Stimulated activated CD4-positive, alpha-beta T cell treated with anti-CD3 and anti-CD28 coated beads, Interleukin-1b, Interleukin-23, amount 100 ng/mL, for 4 hours (primary cell): ENCODE measurements at regions not wholly inside any gene's neighbourhood (a gene's known extent, or its start where the extent isn't known, plus 50 kb on each side); places are given as distances from the start of the nearest gene placed in this dataset.
"Not testable (repeated sequence)": the region's sequence is repeated elsewhere in the genome, so short reads cannot be mapped to it uniquely, and the experiment has no call there.

Experiments used
- DNase-seq, 2 donors: peaks; one replicate each; pipeline ENCODE4 v3.0.0-alpha.2; 2020; ENCODE audit warnings: low read depth in 2 of 2

DNA sequence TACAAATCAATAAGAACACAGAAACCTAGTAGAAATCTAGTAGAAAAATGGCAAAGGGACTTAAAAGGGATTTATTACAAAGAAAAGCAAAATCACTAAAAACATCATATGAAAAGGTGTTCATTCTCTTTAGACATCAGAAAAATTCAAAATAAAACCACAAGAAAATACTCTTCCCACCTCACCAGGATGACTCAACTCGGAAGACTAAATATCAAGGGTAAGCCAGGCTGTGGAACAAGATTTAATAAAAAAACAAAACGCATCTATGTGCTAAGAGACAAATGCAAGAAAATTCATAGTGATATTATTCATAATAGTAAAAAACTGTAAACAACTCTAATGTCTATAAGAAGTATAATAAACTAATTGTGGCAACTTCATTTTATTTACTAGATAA lies 181.6 kb upstream of the GHR start:
- no peak for DNase-seq

DNA sequence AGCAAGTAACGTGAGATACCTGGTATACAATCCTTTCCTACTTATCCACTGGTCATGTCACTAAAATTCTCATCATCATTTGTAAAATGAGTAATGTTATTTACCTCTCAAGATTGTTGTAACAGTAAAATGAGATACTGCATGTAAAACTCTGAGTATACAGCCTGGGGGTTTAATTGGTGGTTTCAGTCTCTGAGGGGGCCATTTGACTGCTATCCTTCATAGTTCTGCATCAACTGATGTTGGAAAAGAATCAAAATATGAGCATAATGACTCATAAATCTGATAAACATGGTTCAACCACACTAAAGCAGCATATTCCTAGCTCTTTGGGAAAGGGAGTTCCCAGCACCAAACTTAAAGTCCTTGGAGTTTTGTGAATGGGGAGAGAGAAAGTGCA lies 181.0 kb upstream of the GHR start:
- DNase-seq = no peak

DNA sequence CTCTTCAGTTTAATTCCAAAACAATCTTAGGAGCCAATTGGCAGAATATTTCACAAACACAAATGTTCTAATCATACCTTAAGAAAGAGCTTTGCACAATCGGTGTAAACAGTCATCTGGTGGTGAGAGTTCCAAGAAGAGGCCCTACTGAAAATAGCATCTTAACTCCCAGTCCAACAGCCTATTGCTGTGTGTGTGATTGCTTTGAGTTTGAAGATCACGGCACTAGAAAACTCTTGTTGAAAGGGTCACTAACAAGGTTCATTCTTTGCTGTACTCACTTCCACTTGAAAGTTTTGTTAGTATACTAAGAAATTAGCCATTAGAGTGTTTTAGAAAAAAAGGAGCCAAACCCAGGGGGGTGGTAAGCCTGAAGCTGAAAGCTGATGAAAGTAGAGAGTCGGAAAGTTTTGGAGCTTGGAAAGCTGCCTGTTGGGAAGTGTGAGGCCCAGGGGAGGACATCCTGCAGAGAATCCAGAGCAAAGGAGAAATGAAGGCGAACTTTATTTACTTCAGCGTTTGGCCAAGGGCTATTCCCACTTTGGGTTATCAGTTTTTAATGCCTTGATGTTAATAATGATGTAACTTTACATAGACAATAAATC lies 180.3 kb upstream of the GHR start:
- no peak for DNase-seq

DNA sequence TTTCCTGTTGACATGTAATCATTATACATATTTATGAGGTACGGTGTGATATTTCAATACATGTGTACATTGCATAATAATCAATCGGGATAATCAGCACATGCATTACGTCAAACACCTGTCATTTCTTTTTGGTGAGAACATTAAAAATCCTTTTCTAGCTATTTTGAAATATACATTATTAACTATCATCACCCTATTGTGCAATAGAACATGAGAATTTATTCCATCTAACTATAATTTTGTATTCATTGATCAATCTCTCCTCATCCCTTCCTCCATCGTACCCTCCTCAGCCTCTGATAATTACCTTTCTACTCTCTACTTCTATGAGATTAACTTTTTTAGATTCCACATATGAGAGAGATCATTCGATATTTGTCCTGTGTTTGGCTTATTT lies 170.9 kb upstream of the GHR start:
- no peak for DNase-seq

DNA sequence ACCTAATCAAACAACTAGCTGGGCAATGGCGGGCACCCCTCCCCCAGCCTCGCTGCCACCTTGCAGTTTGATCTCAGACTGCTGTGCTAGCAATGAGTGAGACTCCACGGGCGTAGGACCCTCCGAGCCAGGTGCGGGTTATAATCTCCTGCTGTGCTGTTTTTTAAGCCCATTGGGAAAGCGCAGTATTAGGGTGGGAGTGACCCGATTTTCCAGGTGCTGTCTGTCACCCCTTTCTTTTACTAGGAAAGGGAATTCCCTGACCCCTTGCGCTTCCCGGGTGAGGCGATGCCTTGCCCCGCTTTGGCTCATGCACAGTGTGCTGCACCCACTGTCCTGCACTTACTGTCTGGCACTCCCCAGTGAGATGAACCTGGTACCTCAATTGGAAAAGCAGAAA lies 163.3 kb upstream of the GHR start:
- not testable (repeated sequence) for DNase-seq

DNA sequence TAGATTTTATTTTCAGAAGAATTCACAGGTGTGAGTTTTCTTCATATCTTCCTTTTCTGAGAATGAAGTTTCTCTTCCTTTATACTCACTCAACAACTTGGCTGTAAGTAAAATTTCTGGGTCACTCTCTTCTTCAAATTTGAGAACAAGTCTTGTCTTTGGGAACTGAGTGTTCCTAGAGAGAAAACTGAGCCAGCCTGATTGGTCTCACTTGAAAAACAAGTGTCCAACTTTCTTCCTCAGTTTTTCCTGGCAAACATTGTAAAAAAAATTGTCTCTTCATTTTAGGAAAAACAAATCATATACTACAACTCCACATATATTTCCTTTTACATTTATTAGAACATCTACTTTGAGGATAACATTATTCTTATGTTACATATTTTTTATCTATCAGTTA lies 156.1 kb upstream of the GHR start:
- no peak for DNase-seq

DNA sequence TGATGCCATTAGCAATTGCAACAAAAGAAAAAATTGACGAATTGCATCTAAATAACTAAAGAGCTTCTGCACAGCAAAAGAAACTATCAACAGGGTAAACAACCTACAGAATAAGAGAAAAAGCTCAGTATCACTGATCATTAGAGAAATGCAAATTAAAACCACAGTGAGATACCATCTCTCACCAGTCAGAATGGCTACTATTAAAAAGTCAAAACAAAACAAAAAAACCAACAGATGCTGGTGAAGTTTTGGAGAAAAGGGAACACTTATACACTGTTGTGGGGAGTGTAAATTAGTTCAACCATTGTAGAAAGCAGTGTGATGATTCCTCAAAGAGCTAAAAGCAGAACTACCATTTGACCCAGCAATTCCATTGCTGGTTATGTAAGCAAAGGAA lies 155.1 kb upstream of the GHR start:
- DNase-seq = not testable (repeated sequence)

DNA sequence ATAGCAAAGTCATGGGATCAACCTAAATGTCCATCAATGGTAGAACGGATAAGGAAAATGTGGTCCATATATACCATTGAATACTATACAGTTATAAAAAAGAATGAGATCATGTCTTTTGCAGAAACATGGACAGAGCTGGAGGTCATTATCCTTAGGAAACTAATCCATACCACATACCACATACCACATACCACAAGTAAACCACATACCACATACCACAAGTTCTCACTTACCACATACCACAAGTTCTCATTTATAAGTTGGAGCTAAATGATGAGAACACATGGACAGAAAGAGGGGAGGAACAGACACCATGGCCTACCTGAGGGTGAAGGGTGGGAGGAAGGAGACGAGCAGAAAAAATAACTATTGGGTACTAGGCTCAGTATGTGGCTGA lies 154.6 kb upstream of the GHR start:
- no peak for DNase-seq

DNA sequence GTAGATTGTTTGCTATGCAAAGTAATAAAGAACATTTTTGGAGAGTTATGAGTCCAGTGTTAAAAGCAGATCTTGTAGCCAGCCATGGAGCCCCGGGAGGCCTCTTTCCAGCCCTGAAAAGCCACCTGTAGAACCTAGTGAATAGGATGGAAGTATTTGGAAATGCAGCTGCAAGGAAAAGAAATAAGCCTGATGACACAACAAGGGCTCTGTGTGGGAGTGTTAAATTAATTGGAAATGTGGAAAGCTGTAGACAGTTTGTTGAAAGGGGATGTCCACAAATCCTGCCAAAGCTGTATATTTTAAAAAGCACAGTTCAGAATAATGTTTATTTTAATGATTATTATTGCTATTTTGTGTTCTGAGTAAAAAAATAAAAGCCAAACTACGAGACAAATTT lies 152.5 kb upstream of the GHR start:
- DNase-seq = no peak

DNA sequence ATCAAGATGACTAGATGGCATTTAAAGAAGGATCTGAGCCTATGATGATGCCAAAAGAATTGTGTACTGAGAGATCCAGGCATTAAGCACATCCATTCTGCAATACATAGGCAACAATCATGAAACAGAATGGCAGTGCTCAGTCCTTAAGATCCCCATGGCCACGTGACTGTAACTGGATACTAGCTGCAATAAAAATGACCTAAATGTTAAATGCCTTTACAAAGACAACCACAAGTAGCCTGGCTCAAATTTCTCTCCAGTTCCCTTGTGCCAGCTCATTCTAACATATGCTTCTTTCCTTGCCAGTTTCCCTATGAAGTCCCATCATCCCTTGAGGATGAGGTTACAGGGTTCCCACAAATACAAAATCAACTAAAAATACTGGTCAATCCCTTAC lies 148.3 kb upstream of the GHR start:
- no peak for DNase-seq

DNA sequence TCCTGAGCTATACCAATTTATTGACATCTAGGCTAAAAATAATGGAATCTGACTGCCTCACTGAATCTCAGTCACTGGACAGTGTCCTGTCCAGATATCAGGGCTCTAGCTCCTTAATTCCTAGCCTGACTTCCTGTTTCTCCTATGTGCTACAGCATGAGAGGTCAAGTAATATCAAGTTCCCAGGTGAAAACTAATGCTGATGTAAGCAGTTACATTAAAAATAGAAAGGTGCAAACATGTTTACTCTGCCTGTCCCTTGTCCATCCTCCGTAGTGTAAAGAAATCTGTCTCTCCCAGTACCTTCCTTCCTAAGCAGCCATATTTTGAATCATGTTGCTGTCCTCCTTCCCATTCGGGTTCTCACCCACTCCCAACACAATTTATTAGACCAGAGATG lies 145.9 kb upstream of the GHR start:
- no peak for DNase-seq

DNA sequence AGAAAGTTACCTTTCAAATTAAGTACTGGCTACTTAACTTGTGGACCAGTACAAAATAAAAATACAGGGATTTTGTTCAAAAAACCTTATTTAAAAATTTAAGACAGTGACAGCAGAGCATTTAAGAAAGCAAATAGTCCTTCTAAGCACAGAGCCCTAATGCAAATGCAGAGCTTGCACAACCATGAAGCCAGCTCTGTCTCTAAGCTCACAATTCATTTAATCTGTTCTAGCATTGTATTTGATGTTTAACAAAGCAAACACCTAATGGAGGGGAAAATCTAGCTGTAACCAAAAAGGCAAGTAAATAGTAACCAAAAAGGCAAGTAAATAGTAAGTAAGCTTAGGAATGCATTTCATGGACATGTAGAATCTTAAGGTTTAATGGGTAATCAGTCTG lies 138.7 kb upstream of the GHR start:
- no peak for DNase-seq

DNA sequence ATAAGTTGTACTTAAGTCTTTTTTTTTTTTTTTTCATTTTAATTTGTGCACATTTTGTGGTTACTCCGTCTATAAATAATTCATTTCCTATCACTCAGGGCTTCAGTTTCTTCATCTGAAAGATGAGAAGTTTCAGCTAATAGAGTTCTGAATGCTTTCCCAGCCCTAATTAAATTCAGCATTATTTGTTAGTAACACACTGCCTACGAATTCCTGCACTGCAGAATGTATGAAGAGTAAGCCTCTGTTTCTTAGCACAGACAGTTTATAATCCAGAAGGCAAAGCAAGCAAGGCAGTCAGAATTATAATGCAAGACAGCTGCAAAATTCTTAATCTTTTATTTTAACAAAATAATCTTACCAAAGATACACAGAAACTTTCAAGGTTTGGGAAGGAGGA lies 138.0 kb upstream of the GHR start:
- DNase-seq = no peak

DNA sequence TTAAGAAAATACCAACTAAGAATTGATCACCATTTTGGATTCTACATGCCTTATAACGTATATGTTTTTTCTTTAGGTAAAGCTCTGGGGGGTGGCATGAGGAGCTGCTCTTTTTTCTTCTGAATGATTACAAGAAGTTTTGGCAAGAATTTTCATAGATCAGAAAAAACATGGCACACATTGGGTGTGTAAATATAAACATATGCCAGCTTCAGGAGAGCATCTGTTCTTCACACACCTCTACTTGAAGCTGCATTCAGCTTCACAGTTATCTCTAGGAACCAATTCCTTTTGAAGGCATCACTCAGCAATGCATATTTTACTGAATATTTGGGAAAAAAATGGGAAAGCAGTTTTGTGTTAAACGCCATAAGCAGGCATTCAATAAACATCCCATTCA lies 122.7 kb upstream of the GHR start:
- DNase-seq = no peak

DNA sequence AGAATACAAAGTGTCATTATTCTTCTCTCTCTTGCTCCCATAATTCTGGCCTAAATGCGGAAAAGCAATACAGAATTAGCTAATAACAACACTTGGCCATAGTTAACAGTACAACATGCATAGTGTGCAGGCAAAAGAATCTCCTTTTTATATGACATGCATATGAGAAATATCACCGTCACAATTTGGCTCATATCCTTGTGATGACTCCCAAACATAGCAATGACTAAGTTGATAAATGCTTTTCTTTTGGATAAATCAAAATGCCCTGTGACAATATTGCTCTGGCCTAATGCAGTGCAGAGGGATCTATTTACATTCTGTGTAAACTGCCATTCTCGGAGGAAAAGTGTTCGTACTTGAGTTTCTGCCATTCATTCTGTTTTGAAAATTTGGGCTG lies 121.9 kb upstream of the GHR start:
- no peak for DNase-seq

DNA sequence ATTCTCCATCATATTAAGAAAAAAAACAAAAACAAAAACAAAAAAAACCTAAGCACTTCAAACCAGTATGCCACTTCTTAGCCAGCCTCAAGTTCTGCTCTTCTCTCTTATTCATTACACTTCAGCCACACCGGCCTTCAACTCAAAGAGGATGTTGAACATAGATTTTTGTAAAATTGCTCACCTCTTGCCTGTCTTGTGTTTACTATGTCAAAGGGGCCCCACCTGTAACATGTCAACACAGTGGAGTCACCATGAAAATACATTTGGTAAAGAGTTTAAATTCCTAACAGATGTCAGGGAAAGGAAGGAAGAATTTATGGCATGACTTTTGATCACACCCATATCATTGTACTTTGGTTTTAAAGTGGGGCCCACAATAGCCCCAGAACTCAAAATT lies 121.1 kb upstream of the GHR start:
- DNase-seq = no peak

DNA sequence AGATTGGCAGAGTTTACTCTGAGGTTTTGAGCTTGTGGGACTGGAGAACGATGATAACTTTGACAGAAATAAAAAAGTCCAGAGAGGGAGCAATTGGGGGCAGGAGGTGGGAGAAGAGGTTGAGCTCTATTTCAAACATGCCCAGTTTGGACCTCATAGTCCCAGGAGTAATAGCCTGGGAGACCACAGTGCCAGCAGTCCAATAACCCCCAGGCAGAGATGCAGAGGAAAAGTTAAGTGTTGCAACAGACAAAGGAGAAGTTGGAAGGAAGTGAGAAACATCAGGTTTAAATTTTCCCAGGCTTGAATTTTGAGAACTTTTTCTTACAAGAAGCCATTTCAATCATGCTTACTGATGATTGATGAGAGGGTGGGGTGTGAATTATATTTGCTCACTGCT lies 117.0 kb upstream of the GHR start:
- no peak for DNase-seq

DNA sequence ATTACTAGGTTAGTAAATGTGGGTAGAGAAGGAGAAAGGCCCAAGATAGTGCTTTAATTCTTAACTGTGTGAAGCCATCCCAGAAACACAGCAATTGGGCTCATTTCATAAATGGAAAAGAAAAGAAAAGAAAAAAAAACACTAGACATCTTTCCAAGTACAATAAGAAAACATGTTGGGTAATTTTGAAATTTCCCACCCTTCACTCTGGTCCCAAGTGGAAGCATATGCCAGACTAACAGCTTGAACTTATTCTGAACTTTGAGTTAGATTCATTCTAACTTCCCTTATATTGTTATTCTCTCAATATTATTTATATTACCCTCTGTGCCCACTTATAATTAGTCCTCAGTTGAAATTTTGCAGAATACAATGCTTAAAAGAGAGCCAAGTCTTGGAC lies 113.4 kb upstream of the GHR start:
- no peak for DNase-seq

DNA sequence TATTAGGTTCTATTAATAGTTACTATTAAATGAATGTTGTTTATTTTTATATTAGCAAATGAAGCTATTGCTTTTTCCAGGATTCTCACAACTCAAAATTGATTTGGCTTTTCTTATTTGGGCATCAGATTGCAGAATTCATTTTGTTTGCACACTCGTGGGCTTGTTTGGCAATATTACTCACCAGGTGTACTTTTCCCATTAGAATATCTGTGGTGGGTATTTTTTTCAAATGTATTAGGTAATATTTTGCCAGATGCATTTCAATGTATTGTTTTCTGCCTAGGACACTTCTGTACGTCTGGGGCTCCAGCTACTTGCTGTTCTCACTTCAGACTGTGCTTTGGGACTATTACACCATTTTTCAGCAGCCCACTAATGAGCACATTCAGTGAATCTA lies 108.0 kb upstream of the GHR start:
- no peak for DNase-seq

DNA sequence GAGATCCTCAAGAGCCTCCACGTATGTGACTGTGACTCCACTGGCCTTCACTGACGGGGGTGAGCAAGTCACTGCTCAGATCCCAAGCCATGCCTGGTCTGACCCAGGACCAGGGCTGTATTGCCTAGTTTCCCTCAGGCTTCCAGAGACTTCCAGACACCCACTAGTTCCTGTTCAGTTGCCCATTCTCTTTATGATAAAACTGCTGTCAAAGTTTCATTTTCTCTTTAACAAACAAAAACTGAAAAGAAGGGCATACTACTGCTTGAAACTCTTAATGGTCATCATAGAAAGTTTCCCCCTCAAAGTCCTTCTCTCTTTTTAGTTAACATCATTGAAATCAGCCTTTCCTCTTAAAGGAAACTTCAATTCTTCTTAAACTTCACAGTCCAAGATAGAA lies 105.7 kb upstream of the GHR start:
- no peak for DNase-seq

DNA sequence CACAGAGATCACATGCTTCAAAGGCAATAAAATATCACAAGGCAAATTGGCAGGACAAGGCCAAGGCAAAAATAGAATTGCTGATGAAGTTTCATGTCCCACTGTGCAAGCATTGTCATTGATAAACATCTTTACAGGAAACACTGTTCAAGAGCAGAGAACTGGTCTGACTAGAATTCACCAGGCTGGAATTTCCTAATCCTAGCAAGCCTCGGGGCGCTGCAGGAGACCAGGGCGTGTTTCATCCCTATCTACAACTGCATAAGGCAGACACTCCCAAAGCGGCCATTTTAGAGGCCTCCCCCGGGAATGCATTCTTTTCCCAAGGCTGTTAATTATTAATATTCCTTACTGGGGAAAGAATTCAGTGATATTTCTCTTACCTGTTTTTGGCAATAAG lies 103.7 kb upstream of the GHR start:
- not testable (repeated sequence) for DNase-seq

DNA sequence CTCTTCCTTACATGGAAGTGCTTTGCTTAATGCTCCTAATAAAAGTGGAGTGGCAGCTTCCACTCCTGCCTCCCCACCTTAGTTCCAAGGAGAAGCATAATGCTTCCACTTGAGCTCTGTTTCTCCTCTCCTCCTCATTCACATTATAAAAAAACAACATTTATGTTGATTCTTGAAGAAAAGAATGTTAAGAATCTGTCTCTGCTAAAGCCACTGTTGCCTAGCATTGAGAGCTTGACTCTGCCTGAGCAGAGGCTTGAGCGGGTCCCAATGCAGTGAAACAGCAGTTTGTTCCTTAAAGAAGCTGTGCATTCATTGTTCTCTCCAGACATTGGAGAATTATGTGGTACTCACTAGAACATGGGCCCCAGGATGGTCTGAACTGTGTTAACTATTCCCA lies 101.5 kb upstream of the GHR start:
- DNase-seq = no peak

DNA sequence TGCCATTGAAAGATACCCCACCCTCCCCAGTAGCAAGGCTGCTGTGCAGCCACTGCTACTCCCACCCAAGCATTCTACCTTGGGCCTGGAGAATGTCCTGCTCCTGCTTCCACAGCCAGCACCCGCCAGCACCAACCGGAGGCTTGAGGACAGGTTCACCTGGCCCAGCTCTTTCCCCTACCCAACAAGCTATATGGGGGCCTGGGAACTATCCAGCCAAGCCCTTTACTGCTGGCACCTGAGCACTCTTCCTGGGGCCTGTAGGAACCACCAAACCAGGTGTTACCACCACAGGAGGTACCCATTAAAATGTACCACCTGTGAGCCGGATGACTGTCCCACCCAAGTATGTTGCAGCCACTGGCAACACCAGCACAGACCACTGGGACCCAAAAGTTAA lies 86.1 kb upstream of the GHR start:
- no peak for DNase-seq

DNA sequence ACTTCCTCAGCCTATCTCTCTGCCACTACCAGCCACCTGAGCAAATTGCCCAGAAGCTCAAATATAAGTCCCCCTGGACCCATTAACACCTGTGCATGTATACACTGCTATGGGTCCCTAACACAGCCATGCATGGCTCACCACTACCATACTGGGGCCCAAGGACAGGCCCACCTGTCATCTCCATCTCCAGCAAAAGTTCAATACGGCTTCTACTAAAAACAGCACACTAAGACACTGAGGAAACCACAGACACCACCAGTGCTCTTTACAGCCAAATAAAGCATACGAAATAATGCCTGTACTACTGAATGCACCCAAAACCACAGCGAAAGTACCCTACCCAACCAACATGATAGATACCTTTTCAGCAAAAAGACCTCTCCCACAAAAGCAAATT lies 85.6 kb upstream of the GHR start:
- DNase-seq = no peak

DNA sequence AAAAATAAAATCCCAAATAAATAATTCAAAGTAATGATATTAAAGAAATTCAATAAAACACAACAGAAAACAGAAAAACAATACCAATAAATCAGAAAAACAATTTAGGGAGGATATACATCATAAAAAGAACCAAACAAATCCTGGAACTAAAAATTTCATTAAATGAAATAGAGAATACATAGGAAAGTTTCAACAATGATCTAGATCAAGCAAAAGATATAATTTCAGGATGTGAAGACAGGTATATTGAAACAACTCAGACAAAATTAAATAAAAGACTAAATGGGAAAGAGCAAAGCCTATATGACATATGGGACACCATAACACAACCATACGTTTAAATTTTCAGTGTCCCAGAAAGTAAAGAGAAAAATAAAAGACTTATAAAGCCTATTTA lies 85.1 kb upstream of the GHR start:
- no peak for DNase-seq
